ENCODE measurements at regions not wholly inside any gene's neighbourhood (a gene's known extent, or its start where the extent isn't known, plus 50 kb on each side); places are given as distances from the start of the nearest gene placed in this dataset.
A peak's percentile ranks its signal among the peaks of the same experiment; 100 is the strongest.

DNA sequence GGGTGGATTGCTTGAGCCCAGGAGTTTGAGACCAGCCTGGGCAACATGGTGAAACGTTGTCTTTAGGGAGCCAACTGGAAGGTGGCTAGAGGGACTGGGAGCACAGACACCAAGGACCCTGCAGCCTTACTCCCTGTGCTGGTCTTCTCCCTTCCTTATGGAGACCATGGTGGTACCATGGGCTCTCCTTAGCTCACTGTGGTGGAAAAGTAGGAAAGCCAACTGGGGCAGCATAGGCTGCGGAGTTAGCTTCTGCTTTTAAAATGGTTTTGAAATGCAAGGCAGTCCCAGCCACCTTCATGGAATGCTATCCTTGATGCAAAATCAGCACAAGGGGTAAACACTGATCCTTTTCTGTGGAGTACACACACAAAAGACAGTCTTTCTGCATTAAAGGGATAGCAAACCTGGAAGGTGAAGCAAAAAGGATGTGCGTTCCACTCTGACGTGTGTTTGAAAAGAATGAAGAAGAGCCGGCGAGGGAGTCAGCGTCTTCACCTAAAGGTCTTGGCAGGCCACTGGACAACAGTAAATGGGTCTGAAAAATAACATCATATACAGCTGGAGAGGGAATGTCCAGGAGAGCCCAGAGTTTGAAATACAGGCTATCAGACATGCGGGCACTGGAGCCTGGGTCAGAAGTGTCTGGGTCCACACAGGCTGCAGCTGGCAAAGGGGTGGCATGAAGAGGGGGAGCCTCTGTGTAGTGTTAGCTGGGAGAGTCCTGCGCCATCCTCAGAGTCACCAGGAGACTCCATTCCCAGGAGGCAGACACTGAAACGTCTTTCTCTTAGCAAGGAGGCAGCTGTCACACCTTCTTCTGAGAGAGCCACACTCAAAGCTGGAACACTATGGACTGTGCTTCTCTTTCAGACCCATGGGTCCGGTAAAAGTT lies 58.5 kb downstream of the GPR6 start:
- no peak for DNase-seq
- H3K27ac Mint-ChIP-seq (ENCODE audit: unreplicated experiment): no peak overlapping the region
- H3K4me1 Mint-ChIP-seq (ENCODE audit: low read depth, unreplicated experiment): peaks cover 10% of the 10 kb centered on the region
- no peak for TF ChIP-seq CTCF (IDR thresholded peaks at IDR 0.05; ENCODE audit: partially characterized antibody, unreplicated experiment)
- no peak overlapping the region for H3K4me3 Mint-ChIP-seq (ENCODE audit: unreplicated experiment)
- H3K36me3 Mint-ChIP-seq (ENCODE audit: unreplicated experiment): no peaks in the 10 kb centered on the region
- H3K9me3 Mint-ChIP-seq (ENCODE audit: unreplicated experiment): peaks cover 4% of the 10 kb centered on the region
- H3K27me3 Mint-ChIP-seq (ENCODE audit: unreplicated experiment): peaks cover 3% of the 10 kb centered on the region

DNA sequence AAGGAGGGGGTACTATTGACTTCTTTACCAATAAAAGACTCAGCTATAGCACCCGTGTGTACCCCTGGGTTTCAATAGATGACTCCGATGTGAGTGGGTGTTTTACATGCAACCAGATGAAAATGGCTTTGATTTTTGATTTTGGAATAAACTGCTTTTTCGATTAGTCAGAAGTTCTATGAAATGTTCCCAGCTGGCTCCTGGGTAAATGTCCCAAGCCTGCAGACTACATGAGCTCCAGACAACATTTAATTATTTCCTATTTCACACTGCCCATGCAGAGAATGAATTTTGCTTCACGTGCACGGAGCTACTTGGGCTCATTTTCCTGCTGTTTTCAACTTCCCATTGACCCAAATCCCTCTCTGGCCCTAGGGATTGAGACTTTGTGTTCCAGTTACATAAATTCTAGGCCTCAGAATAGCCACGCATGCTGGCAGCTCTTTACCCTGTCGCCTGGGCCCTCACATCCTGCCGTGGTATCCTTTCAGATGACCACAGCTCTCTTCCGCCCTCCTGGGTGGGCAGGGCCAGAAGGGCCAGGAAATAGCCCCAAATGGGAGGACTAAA lies 59.7 kb downstream of the GPR6 start:
- H3K4me1 Mint-ChIP-seq (ENCODE audit: low read depth, unreplicated experiment): peaks cover 10% of the 10 kb centered on the region
- peaks cover 4% of the 10 kb centered on the region for H3K9me3 Mint-ChIP-seq (ENCODE audit: unreplicated experiment)
- DNase-seq: no peak
- no peak for TF ChIP-seq CTCF (IDR thresholded peaks at IDR 0.05; ENCODE audit: partially characterized antibody, unreplicated experiment)
- no peak overlapping the region for H3K4me3 Mint-ChIP-seq (ENCODE audit: unreplicated experiment)
- H3K27me3 Mint-ChIP-seq (ENCODE audit: unreplicated experiment): peaks cover 3% of the 10 kb centered on the region
- no peaks in the 10 kb centered on the region for H3K36me3 Mint-ChIP-seq (ENCODE audit: unreplicated experiment)
- H3K27ac Mint-ChIP-seq (ENCODE audit: unreplicated experiment): no peak overlapping the region

DNA sequence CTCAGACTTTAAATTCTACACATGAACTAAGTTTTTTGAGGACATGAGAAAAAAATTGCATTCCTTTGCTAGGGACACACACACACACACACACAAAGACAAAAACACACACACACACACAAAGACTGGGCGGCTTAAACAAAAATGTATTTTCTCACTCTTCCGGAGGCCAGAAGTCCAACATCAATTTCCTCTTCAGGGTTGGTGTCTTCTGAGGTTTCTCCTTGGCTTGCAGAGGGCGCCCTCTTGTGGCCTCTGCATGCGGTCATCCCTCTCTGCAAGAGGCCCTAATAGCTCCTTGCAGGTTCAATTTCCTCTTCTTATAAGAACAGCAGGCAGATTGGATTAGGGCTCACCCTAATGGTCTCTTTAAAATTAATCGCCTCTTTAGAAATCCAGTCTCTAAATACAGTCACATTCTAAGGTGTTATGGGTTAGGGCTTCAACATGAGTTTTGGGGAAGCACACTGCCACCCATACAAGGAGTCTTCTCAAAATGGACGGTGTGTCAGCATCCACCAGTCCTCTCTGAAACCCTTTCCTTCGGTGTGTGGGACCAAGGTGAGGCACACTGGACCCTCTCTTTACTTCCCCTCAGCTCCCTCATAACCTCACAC lies 61.4 kb downstream of the GPR6 start:
- peaks cover 4% of the 10 kb centered on the region for H3K27me3 Mint-ChIP-seq (ENCODE audit: unreplicated experiment)
- H3K4me1 Mint-ChIP-seq (ENCODE audit: low read depth, unreplicated experiment): peaks cover 10% of the 10 kb centered on the region
- H3K27ac Mint-ChIP-seq (ENCODE audit: unreplicated experiment): peak overlapping the region; percentile 72
- H3K4me3 Mint-ChIP-seq (ENCODE audit: unreplicated experiment): peak overlapping the region; percentile 78
- no peaks in the 10 kb centered on the region for H3K36me3 Mint-ChIP-seq (ENCODE audit: unreplicated experiment)
- peaks cover 1% of the 10 kb centered on the region for H3K9me3 Mint-ChIP-seq (ENCODE audit: unreplicated experiment)
- peak; percentile 89 for DNase-seq
- TF ChIP-seq CTCF (IDR thresholded peaks at IDR 0.05; ENCODE audit: partially characterized antibody, unreplicated experiment): peak; percentile 84

DNA sequence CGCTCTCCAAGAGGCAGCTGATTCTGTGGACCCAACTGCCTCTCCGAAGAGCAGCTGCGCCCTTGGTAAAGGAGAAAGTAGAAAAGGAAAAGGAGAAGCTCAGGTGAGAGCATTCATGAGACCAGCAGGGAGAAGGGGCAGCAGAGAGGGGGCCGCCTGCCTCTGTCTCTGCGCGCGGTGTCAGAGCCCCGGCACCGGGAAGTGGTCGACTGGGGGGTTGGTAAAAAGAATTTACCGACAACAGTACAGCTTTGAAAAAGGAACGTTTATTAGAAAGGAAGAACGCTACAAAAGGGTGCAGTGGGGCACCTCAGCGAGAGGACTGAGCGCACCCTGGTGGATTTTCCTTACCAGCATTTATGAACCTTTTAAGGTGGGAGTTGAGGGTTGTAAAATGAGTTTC lies 61.9 kb downstream of the GPR6 start:
- H3K9me3 Mint-ChIP-seq (ENCODE audit: unreplicated experiment): peaks cover 1% of the 10 kb centered on the region
- TF ChIP-seq CTCF (IDR thresholded peaks at IDR 0.05; ENCODE audit: partially characterized antibody, unreplicated experiment): no peak
- peak overlapping the region; percentile 78 for H3K4me3 Mint-ChIP-seq (ENCODE audit: unreplicated experiment)
- DNase-seq: no peak
- peaks cover 4% of the 10 kb centered on the region for H3K27me3 Mint-ChIP-seq (ENCODE audit: unreplicated experiment)
- peaks cover 10% of the 10 kb centered on the region for H3K4me1 Mint-ChIP-seq (ENCODE audit: low read depth, unreplicated experiment)
- H3K36me3 Mint-ChIP-seq (ENCODE audit: unreplicated experiment): no peaks in the 10 kb centered on the region
- H3K27ac Mint-ChIP-seq (ENCODE audit: unreplicated experiment): peak overlapping the region; percentile 72
